ENCODE measurements at regions not wholly inside any gene's neighbourhood (a gene's known extent, or its start where the extent isn't known, plus 50 kb on each side); places are given as distances from the start of the nearest gene placed in this dataset.
"Not testable (repeated sequence)": the region's sequence is repeated elsewhere in the genome, so short reads cannot be mapped to it uniquely, and the experiment has no call there.

- Histone ChIP-seq H3K9ac (ENCODE audit: low read length) (no peak overlapping the region), H2AFZ (ENCODE audit: low read depth, low read length, poor library complexity, severe bottlenecking) (no peak overlapping the region), H3K79me2 (ENCODE audit: insufficient read depth, low read length) (no peaks in the 10 kb centered on the region), H3K9me3 (ENCODE audit: control insufficient read depth in 1 of 2, insufficient read depth in 1 of 2, low read depth in 1 of 2, low read length in 2 of 2) (no peaks in the 10 kb centered on the region), H3K4me2 (ENCODE audit: low read length) (no peak overlapping the region), H3K27me3 (ENCODE audit: insufficient read depth, low read length) (no peaks in the 10 kb centered on the region), H3K27ac (ENCODE audit: low read depth, low read length) (no peak overlapping the region), H3K4me1 (ENCODE audit: control insufficient read depth in 1 of 2, insufficient read depth in 2 of 2, low read length in 2 of 2) (no peaks in the 10 kb centered on the region), H3K36me3 (ENCODE audit: control insufficient read depth in 1 of 2, insufficient read depth in 2 of 2, low read length in 2 of 2) (no peaks in the 10 kb centered on the region), H3K4me3 (replicated peaks in 1 of 2; ENCODE audit: low read depth in 1 of 2, low read length in 2 of 2) (no peak overlapping the region), H4K20me1 (ENCODE audit: insufficient read depth) (no peaks in the 10 kb centered on the region), H3K9me2 (ENCODE audit: insufficient read depth) (no peaks in the 10 kb centered on the region)
- CTCF ChIA-PET: no interaction called here
- RAD21 ChIA-PET (ENCODE audit: low non-redundant PET in 1 of 2, low total read pairs in 2 of 2, uncharacterized antibody in 2 of 2, unreplicated experiment in 2 of 2): no interaction called here
- no peak for DNase-seq (ENCODE audit: low read depth, low spot score)
- POLR2A ChIA-PET: no interaction called here
- no peak for TF ChIP-seq TCF7L2 (IDR thresholded peaks at IDR 0.05; ENCODE audit: borderline replicate concordance, extremely low read depth, insufficient read depth, insufficient read length)
- TF ChIP-seq CBX3 (IDR thresholded peaks at IDR 0.05; ENCODE audit: low read depth): no peak
- no peak for TF ChIP-seq CTCF (IDR thresholded peaks at IDR 0.05 in 2 of 3, conservative IDR thresholded peaks at IDR 0.05 in 1 of 3; ENCODE audit: borderline replicate concordance in 1 of 3, insufficient read depth in 1 of 3, low read depth in 2 of 3, low read length in 2 of 3)
- no peak for TF ChIP-seq MAX (IDR thresholded peaks at IDR 0.05)
- no peak for TF ChIP-seq CEBPB (IDR thresholded peaks at IDR 0.05; ENCODE audit: low read depth)
- no peak for TF ChIP-seq RAD21 (IDR thresholded peaks at IDR 0.05; ENCODE audit: low read depth)
- TF ChIP-seq ZBTB33 (IDR thresholded peaks at IDR 0.05; ENCODE audit: extremely low read depth, insufficient replicate concordance, low read length): no peak
- no peak for TF ChIP-seq EGR1 (IDR thresholded peaks at IDR 0.05; ENCODE audit: low read depth)
- TF ChIP-seq ZFX (IDR thresholded peaks at IDR 0.05): no peak
- no peak for TF ChIP-seq EZH2phosphoT487 (IDR thresholded peaks at IDR 0.05; ENCODE audit: borderline replicate concordance)
- intact Hi-C loops (cut with micrococcal nuclease): no loop called here
- no peak for ATAC-seq
- BruUV-seq (replicated peaks): no TSS peak
These were observed 989.0 kb upstream of the NUDT12 start for GRCh38 chr5:104551628-104552027.

DNA sequence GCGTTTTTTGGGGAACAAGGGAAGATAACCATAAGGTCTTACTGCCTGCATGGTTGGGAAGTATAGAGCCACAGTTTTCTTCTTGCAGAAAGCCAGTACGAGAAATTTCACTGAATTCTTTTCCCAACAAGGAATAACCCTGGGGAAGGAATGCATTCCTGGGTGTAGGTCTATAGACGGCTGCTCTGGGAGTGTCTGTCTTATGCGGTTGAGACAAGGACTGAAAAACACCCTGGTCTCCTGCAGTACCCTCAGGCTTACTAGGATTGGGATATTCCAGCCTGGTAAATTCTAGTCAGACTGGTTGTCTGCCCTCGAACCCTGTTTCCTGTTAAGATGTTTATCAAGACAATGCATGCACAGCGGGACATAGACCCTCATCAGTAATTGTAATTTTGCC, 984.3 kb upstream of the NUDT12 start:
- H3K9ac ChIP-seq (ENCODE audit: low read length); H3K9me2 ChIP-seq (ENCODE audit: insufficient read depth); BruUV-seq (replicated peaks); intact Hi-C loops (cut with micrococcal nuclease); CTCF ChIA-PET; H3K4me2 ChIP-seq (ENCODE audit: low read length); H3K27me3 ChIP-seq (ENCODE audit: insufficient read depth, low read length); H3K27ac ChIP-seq (ENCODE audit: low read depth, low read length); DNase-seq (ENCODE audit: low read depth, low spot score); H2AFZ ChIP-seq (ENCODE audit: low read depth, low read length, poor library complexity, severe bottlenecking); H4K20me1 ChIP-seq (ENCODE audit: insufficient read depth); ATAC-seq; H3K9me3 ChIP-seq (ENCODE audit: control insufficient read depth in 1 of 2, insufficient read depth in 1 of 2, low read depth in 1 of 2, low read length in 2 of 2); H3K4me1 ChIP-seq (ENCODE audit: control insufficient read depth in 1 of 2, insufficient read depth in 2 of 2, low read length in 2 of 2); H3K36me3 ChIP-seq (ENCODE audit: control insufficient read depth in 1 of 2, insufficient read depth in 2 of 2, low read length in 2 of 2); RAD21 ChIA-PET (ENCODE audit: low non-redundant PET in 1 of 2, low total read pairs in 2 of 2, uncharacterized antibody in 2 of 2, unreplicated experiment in 2 of 2); H3K4me3 ChIP-seq (replicated peaks in 1 of 2; ENCODE audit: low read depth in 1 of 2, low read length in 2 of 2); POLR2A ChIA-PET; H3K79me2 ChIP-seq (ENCODE audit: insufficient read depth, low read length): not testable (repeated sequence)

All from HCT116 (cell line).